ENCODE measurements at regions not wholly inside any gene's neighbourhood (a gene's known extent, or its start where the extent isn't known, plus 50 kb on each side); places are given as distances from the start of the nearest gene placed in this dataset.

DNA sequence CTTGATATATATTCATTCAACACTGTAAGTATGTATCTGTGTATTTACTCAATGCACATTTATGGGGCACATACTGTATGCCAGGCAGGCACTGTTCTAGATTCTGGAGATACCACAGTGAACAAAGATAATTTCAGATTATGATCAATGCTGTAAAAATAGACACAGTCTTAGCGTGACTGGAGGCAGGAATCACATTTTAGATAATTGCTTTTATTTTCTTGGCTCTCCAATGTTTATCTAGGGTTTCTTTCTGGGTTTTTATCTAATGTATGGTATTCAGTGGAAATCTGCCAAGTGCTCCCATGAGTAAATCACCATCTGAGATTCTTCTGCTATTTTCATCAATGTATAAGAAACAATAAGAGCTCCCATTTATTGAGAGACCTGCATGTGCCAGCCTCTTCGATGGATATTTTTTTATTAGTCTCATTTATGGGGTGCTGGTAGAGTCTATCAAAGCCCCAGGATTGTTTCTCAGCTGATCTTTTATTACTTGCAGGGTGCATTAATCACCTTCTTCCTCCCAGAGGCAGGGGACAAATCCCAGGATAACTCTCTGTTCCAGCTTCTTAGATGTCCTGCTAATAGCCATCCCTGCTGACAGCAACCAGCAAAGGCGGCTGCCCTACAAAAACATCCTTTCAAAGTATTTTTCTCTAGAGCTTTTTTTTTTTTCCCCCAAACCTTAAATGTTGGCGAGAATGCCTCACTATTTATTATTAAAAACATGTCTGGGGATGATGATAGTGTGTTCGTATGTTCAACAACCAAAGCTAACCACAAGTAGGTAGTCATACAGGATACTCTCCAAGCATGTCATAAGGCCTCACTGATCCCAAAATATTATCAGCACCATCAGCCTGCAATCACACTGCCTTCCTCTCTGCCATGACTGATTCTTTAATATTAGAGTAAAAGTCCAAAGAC is 331.0 kb upstream of the RASGRP1 start:
- Histone ChIP-seq H3K36me3 (no peaks in the 10 kb centered on the region), H3K27me3 (no peaks in the 10 kb centered on the region), H3K27ac (no peak overlapping the region), H3K4me3 (no peak overlapping the region), H3K4me1 (peaks cover 12% of the 10 kb centered on the region), H3K9me3 (no peaks in the 10 kb centered on the region)
- intact Hi-C loops (cut with DNase I): no loop called here
- ATAC-seq (no peak), DNase-seq (no peak)
- TF ChIP-seq, protein P1, sequence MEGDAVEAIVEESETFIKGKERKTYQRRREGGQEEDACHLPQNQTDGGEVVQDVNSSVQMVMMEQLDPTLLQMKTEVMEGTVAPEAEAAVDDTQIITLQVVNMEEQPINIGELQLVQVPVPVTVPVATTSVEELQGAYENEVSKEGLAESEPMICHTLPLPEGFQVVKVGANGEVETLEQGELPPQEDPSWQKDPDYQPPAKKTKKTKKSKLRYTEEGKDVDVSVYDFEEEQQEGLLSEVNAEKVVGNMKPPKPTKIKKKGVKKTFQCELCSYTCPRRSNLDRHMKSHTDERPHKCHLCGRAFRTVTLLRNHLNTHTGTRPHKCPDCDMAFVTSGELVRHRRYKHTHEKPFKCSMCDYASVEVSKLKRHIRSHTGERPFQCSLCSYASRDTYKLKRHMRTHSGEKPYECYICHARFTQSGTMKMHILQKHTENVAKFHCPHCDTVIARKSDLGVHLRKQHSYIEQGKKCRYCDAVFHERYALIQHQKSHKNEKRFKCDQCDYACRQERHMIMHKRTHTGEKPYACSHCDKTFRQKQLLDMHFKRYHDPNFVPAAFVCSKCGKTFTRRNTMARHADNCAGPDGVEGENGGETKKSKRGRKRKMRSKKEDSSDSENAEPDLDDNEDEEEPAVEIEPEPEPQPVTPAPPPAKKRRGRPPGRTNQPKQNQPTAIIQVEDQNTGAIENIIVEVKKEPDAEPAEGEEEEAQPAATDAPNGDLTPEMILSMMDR (IDR thresholded peaks at IDR 0.05): no peak

DNA sequence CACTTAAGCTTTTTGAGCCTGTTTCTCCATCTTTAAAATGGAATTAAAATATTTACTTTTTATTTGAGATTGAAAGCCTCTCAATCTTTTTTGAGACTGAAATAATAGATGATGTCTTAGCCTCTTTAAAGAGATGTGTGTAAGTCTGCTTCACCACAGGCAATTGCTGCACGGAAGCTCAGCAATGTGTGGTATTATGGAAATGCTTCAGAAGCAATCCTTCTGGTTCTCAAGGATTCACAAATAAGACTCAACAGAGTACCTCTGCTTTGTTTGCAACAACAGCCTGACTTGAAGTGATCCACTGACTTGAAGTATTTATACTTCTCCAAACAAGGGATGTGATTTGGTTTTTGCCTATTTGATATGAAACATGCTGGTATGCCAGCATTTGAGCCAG is 332.0 kb upstream of the RASGRP1 start:
- no peaks in the 10 kb centered on the region for H3K36me3 ChIP-seq
- H3K27ac ChIP-seq: no peak overlapping the region
- no peak overlapping the region for H3K4me3 ChIP-seq
- H3K4me1 ChIP-seq: peaks cover 12% of the 10 kb centered on the region
- DNase-seq (no peak), ATAC-seq (peak; percentile 54)
- intact Hi-C loops (cut with DNase I): no loop called here
- TF ChIP-seq, protein P1 (IDR thresholded peaks at IDR 0.05): no peak
- H3K27me3 ChIP-seq: no peaks in the 10 kb centered on the region
- H3K9me3 ChIP-seq: no peaks in the 10 kb centered on the region

DNA sequence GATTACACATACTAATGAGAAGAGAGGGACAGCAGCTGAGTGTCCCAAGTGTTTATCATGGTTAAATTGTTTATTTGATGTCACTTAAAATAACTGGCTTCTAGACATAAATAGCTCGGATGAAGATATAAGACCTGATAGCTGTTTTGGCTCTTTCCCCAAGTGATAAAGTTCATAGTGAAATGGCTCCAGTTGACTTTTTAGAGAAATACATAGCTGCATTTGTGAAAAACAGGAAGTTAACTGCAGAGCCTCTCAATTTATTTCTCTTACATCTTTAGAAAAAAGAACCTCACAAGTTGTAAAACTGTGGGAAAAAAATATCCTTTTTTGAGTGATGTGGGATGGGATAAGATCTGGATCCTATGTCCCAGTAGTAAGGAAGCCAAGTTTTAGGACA is 332.9 kb upstream of the RASGRP1 start:
- peaks cover 12% of the 10 kb centered on the region for H3K4me1 ChIP-seq
- ATAC-seq (no peak), DNase-seq (no peak)
- H3K27ac ChIP-seq: no peak overlapping the region
- H3K27me3 ChIP-seq: no peaks in the 10 kb centered on the region
- TF ChIP-seq, protein P1 (IDR thresholded peaks at IDR 0.05): no peak
- intact Hi-C loops (cut with DNase I): no loop called here
- H3K4me3 ChIP-seq: no peak overlapping the region
- H3K36me3 ChIP-seq: no peaks in the 10 kb centered on the region
- H3K9me3 ChIP-seq: no peaks in the 10 kb centered on the region

DNA sequence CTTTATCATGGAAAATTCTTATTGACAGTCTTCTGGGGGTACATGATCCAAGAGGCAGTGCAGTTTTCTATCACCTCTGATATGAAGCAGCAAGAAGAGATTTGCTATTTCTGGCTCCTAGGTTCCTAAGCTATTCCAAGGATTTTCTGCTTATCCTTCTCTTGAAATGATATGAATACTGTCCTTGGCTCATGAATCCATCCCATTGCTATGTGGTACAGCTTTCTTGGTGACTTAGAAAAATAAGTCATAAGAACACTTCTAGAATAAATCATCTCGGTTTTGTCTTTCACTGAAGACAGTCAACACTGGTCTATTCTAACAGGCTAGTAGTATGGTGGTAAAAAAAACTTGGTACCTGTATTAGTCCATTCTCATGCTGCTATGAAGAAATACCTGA is 333.6 kb upstream of the RASGRP1 start:
- no peak for ATAC-seq
- no peak for DNase-seq
- TF ChIP-seq, protein P1 (IDR thresholded peaks at IDR 0.05): no peak
- Histone ChIP-seq H3K4me1 (peaks cover 12% of the 10 kb centered on the region), H3K9me3 (no peaks in the 10 kb centered on the region), H3K27ac (no peak overlapping the region), H3K4me3 (no peak overlapping the region), H3K36me3 (no peaks in the 10 kb centered on the region), H3K27me3 (no peaks in the 10 kb centered on the region)
- intact Hi-C loops (cut with DNase I): no loop called here

DNA sequence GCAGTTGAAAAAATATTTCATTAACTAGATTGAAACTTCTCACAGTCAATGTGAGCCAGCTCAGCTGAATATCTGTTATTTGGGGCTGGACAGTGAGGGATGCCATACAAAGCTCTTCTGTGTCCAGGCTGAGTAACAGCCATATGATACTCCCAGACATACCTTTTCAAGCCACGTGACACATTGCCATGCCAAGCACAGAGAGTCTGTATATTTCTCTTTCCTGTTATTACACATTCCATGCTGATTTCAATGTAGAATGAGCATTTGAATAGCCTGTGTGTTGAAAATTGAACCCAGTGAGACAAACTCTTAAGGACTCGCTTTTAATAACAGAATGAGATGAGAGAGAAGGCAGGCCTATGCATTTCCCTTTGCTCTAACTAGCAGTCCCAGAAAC is 334.7 kb upstream of the RASGRP1 start:
- TF ChIP-seq, protein P1 (IDR thresholded peaks at IDR 0.05): no peak
- Histone ChIP-seq H3K4me1 (peaks cover 5% of the 10 kb centered on the region), H3K27ac (no peak overlapping the region), H3K36me3 (no peaks in the 10 kb centered on the region), H3K4me3 (no peak overlapping the region), H3K9me3 (no peaks in the 10 kb centered on the region), H3K27me3 (no peaks in the 10 kb centered on the region)
- DNase-seq (no peak), ATAC-seq (no peak)
- intact Hi-C loops (cut with DNase I): no loop called here
